NB4 (cell line): ENCODE measurements at regions not wholly inside any gene's neighbourhood (a gene's known extent, or its start where the extent isn't known, plus 50 kb on each side); places are given as distances from the start of the nearest gene placed in this dataset.

Experiments
- DNase-seq: peaks from one replicate; pipeline ENCODE4 v3.0.0; 2010; ENCODE audit warnings: low read depth
- H3K4me3 ChIP-seq: one replicate; pipeline ENCODE4 v1.5.1; 2011; ENCODE audit warnings: mild to moderate bottlenecking, low read depth, low read length, moderate library complexity
- MAX ChIP-seq: IDR thresholded peaks from 2 replicates; pipeline ENCODE4 v1.6.1; 2011; ENCODE audit warnings: low read depth, low read length
- MYC ChIP-seq: IDR thresholded peaks from 2 replicates; pipeline ENCODE4 v1.6.1; 2011; ENCODE audit warnings: low read depth, low read length
- POLR2A ChIP-seq: IDR thresholded peaks from 2 replicates; pipeline ENCODE4 v1.6.1; 2011; ENCODE audit warnings: mild to moderate bottlenecking; ENCODE audit not compliant: insufficient read length; ENCODE audit errors: extremely low read depth
- TF ChIP-seq, protein P1 (sequence below): IDR thresholded peaks from one replicate; pipeline ENCODE4 v1.5.1; 2012; ENCODE audit warnings: low read depth, low read length

DNA sequence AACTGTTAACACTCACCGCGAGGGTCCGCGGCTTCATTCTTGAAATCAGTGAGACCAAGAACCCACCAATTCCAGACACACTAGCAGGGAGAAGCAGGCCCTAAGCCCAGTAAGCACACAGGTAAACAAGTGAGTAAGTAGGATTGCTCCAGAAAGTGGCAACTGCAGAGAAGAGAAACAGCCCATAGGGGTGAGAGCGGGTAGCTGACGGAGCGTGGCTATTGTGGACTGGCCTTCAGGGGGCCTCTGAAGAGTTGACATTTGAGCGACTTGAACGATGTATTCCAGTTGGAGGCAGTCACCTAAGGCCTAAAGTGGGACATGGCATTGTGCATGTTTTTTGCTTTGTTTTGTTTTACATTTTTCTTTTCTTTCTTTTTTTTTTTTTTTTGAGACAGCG lies 74.2 kb downstream of the TSPAN17 start:
- no peak overlapping the region for H3K4me3 ChIP-seq
- DNase-seq: no peak
- TF ChIP-seq POLR2A (no peak), MYC (no peak), MAX (no peak)
- TF ChIP-seq, protein P1, sequence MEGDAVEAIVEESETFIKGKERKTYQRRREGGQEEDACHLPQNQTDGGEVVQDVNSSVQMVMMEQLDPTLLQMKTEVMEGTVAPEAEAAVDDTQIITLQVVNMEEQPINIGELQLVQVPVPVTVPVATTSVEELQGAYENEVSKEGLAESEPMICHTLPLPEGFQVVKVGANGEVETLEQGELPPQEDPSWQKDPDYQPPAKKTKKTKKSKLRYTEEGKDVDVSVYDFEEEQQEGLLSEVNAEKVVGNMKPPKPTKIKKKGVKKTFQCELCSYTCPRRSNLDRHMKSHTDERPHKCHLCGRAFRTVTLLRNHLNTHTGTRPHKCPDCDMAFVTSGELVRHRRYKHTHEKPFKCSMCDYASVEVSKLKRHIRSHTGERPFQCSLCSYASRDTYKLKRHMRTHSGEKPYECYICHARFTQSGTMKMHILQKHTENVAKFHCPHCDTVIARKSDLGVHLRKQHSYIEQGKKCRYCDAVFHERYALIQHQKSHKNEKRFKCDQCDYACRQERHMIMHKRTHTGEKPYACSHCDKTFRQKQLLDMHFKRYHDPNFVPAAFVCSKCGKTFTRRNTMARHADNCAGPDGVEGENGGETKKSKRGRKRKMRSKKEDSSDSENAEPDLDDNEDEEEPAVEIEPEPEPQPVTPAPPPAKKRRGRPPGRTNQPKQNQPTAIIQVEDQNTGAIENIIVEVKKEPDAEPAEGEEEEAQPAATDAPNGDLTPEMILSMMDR: no peak

DNA sequence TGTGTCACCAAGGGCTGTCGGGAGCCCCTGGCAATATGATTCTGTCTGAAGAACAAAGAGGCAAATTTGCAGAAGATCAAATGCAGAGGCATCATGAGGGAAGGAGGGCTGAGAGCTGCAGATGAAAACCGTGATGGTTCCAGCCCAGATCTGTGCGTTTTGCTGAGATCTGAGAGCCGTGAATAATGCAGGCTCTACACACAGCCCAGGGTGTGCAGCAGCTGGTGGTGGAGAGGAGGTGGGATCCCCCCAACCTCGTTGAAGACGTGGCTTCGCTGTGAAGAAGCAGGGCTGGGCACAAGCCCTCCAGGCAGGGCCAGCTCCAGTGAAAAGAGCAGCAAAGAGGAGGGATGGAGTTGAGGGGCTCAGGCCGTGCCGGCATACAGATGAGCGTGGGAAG lies 75.5 kb downstream of the TSPAN17 start:
- no peak overlapping the region for H3K4me3 ChIP-seq
- no peak for DNase-seq
- no peak for TF ChIP-seq POLR2A
- no peak for TF ChIP-seq MYC
- no peak for TF ChIP-seq MAX
- TF ChIP-seq, protein P1: no peak

DNA sequence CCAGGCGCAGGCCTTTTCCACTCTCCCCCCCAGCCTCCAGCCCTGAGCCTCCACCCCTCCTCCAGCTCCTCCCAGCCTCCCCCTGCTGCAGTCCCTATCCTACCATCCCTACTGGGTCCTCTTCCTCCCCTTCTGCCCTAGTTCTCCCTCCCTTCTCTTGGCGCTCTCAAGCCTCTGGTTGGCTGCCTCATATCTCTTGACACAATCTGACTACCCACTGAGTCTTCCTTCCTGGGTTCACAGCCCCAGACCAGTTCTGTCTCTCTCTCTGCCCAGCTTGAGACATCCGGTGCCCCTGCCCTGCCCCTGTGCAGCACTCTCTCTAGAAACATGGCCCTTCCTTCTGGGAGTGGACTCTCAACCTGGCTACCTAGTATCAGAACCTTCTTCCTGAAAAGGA lies 76.2 kb downstream of the TSPAN17 start:
- no peak for TF ChIP-seq MYC
- TF ChIP-seq MAX: no peak
- TF ChIP-seq POLR2A: no peak
- TF ChIP-seq, protein P1: no peak
- no peak overlapping the region for H3K4me3 ChIP-seq

GRCh38 chr5:176724472-176724871 lies 77.2 kb downstream of the TSPAN17 start:
- TF ChIP-seq MYC: no peak
- TF ChIP-seq POLR2A: no peak
- TF ChIP-seq MAX: no peak
- TF ChIP-seq, protein P1: no peak
- no peak for DNase-seq

More for the DNA sequence above, 76.2 kb downstream of the TSPAN17 start:
- DNase-seq: peak; percentile 18

GRCh38 chr5:176725521-176726280 lies 78.4 kb downstream of the TSPAN17 start:
- no peak overlapping the region for H3K4me3 ChIP-seq
- DNase-seq: no peak
- TF ChIP-seq MYC (no peak), MAX (no peak), POLR2A (no peak)
- TF ChIP-seq, protein P1: no peak

More at GRCh38 chr5:176724472-176724871, 77.2 kb downstream of the TSPAN17 start:
- H3K4me3 ChIP-seq: no peak overlapping the region
